ENCODE measurements at regions not wholly inside any gene's neighbourhood (a gene's known extent, or its start where the extent isn't known, plus 50 kb on each side); places are given as distances from the start of the nearest gene placed in this dataset.

GRCh38 chr17:33513769-33514168, 220.7 kb upstream of the ASIC2 start:
- no peak overlapping the region for H3K27ac Mint-ChIP-seq (ENCODE audit: unreplicated experiment)
- no peak for TF ChIP-seq CTCF (IDR thresholded peaks at IDR 0.05; ENCODE audit: insufficient read depth in 1 of 2, low read depth in 1 of 2, low read length in 1 of 2, severe bottlenecking in 1 of 2, unreplicated experiment in 1 of 2)
- no peaks in the 10 kb centered on the region for H3K36me3 Mint-ChIP-seq (ENCODE audit: insufficient read depth, unreplicated experiment)

GRCh38 chr17:33514369-33514768, 221.3 kb upstream of the ASIC2 start:
- Mint-ChIP-seq H3K4me1 (ENCODE audit: low read depth, unreplicated experiment) (no peaks in the 10 kb centered on the region), H3K27ac (ENCODE audit: unreplicated experiment) (no peak overlapping the region), H3K27me3 (ENCODE audit: insufficient read depth, unreplicated experiment) (peaks cover 9% of the 10 kb centered on the region), H3K4me3 (ENCODE audit: unreplicated experiment) (no peak overlapping the region), H3K9me3 (ENCODE audit: unreplicated experiment) (no peaks in the 10 kb centered on the region), H3K36me3 (ENCODE audit: insufficient read depth, unreplicated experiment) (no peaks in the 10 kb centered on the region)
- TF ChIP-seq CTCF (IDR thresholded peaks at IDR 0.05; ENCODE audit: insufficient read depth in 1 of 2, low read depth in 1 of 2, low read length in 1 of 2, severe bottlenecking in 1 of 2, unreplicated experiment in 1 of 2), result no peak
- Histone ChIP-seq H3K9me3 (no peaks in the 10 kb centered on the region), H3K36me3 (ENCODE audit: control insufficient read depth, insufficient read depth, low read length) (no peaks in the 10 kb centered on the region), H3K27me3 (replicated peaks; ENCODE audit: control insufficient read depth, insufficient read depth, low read length) (no peaks in the 10 kb centered on the region; the same call in 1 of the 2 replicates), H3K4me1 (no peaks in the 10 kb centered on the region), H3K4me3 (ENCODE audit: low read depth, low read length) (no peak overlapping the region)
- no TSS peak for BruUV-seq (replicated peaks)
- intact Hi-C loops (cut with micrococcal nuclease; ENCODE audit: unreplicated experiment), result no loop called here
- CTCF ChIA-PET, result no interaction called here
- DNase-seq, result no peak
- POLR2A ChIA-PET, result no interaction called here

More at GRCh38 chr17:33513769-33514168, 220.7 kb upstream of the ASIC2 start:
- intact Hi-C loops (cut with micrococcal nuclease; ENCODE audit: unreplicated experiment), result no loop called here
- POLR2A ChIA-PET, result no interaction called here
- DNase-seq, result no peak
- Mint-ChIP-seq H3K27me3 (ENCODE audit: insufficient read depth, unreplicated experiment) (peaks cover 9% of the 10 kb centered on the region), H3K4me1 (ENCODE audit: low read depth, unreplicated experiment) (no peaks in the 10 kb centered on the region), H3K9me3 (ENCODE audit: unreplicated experiment) (no peaks in the 10 kb centered on the region), H3K4me3 (ENCODE audit: unreplicated experiment) (no peak overlapping the region)
- Histone ChIP-seq H3K9me3 (no peaks in the 10 kb centered on the region), H3K27me3 (replicated peaks; ENCODE audit: control insufficient read depth, insufficient read depth, low read length) (no peaks in the 10 kb centered on the region; the same call in 1 of the 2 replicates), H3K4me1 (no peaks in the 10 kb centered on the region), H3K36me3 (ENCODE audit: control insufficient read depth, insufficient read depth, low read length) (no peaks in the 10 kb centered on the region), H3K4me3 (ENCODE audit: low read depth, low read length) (no peak overlapping the region)
- CTCF ChIA-PET, result no interaction called here
- no TSS peak for BruUV-seq (replicated peaks)

GRCh38 chr17:33515974-33516373, 222.9 kb upstream of the ASIC2 start:
- ChIA-PET POLR2A (no interaction called here), CTCF (no interaction called here)
- Mint-ChIP-seq H3K27me3 (ENCODE audit: insufficient read depth, unreplicated experiment) (peaks cover 9% of the 10 kb centered on the region), H3K4me3 (ENCODE audit: unreplicated experiment) (no peak overlapping the region), H3K36me3 (ENCODE audit: insufficient read depth, unreplicated experiment) (no peaks in the 10 kb centered on the region), H3K9me3 (ENCODE audit: unreplicated experiment) (no peaks in the 10 kb centered on the region), H3K4me1 (ENCODE audit: low read depth, unreplicated experiment) (no peaks in the 10 kb centered on the region), H3K27ac (ENCODE audit: unreplicated experiment) (no peak overlapping the region)
- TF ChIP-seq CTCF (IDR thresholded peaks at IDR 0.05; ENCODE audit: insufficient read depth in 1 of 2, low read depth in 1 of 2, low read length in 1 of 2, severe bottlenecking in 1 of 2, unreplicated experiment in 1 of 2), result no peak
- no peaks in the 10 kb centered on the region for H3K9me3 ChIP-seq
- no peak for DNase-seq
- H3K27me3 ChIP-seq (replicated peaks; ENCODE audit: control insufficient read depth, insufficient read depth, low read length), result no peaks in the 10 kb centered on the region; the same call in 1 of the 2 replicates
- H3K4me3 ChIP-seq (ENCODE audit: low read depth, low read length), result no peak overlapping the region
- H3K36me3 ChIP-seq (ENCODE audit: control insufficient read depth, insufficient read depth, low read length), result no peaks in the 10 kb centered on the region
- no TSS peak for BruUV-seq (replicated peaks)
- no peaks in the 10 kb centered on the region for H3K4me1 ChIP-seq
- intact Hi-C loops (cut with micrococcal nuclease; ENCODE audit: unreplicated experiment), result no loop called here
